Renal cortex interstitium (tissue), 11 donors: ENCODE measurements at regions not wholly inside any gene's neighbourhood (a gene's known extent, or its start where the extent isn't known, plus 50 kb on each side); places are given as distances from the start of the nearest gene placed in this dataset.

Source experiments
- DNase-seq, 11 donors: peaks; one replicate each; pipeline ENCODE4 v3.0.0-alpha.2; 2013; ENCODE audit warnings: low read depth in 9 of 11, low spot score in 4 of 11; ENCODE audit errors: extremely low read depth in 1 of 11

- DNase-seq, result peak in 1 of 11 donors; percentile 3
These were observed 1065.1 kb downstream of the SLITRK1 start for GRCh38 chr13:82817133-82817532.

- no peak for DNase-seq
These were observed 1066.5 kb downstream of the SLITRK1 start for GRCh38 chr13:82815791-82816190.

- DNase-seq, result no peak
These were observed 1078.9 kb downstream of the SLITRK1 start for GRCh38 chr13:82803341-82803740.

- no peak for DNase-seq
These were observed 1079.7 kb downstream of the SLITRK1 start for GRCh38 chr13:82802528-82802927.

GRCh38 chr13:82800391-82800790 lies 1081.9 kb downstream of the SLITRK1 start:
- no peak for DNase-seq

GRCh38 chr13:82797876-82798275 lies 1084.4 kb downstream of the SLITRK1 start:
- DNase-seq, result no peak

- DNase-seq, result no peak
These were observed 1091.2 kb downstream of the SLITRK1 start for GRCh38 chr13:82791035-82791434.

- peak in 9 of 11 donors; percentile 4 to 16 (median 10) for DNase-seq
These were observed 1109.5 kb downstream of the SLITRK1 start for GRCh38 chr13:82772816-82773215.

GRCh38 chr13:82766732-82767321 lies 1115.4 kb downstream of the SLITRK1 start:
- no peak for DNase-seq

- DNase-seq, result no peak
These were observed 1124.2 kb downstream of the SLITRK1 start for GRCh38 chr13:82758044-82758443.

GRCh38 chr13:82751206-82751605 lies 1131.1 kb downstream of the SLITRK1 start:
- no peak for DNase-seq

- DNase-seq, result no peak
These were observed 1132.7 kb downstream of the SLITRK1 start for GRCh38 chr13:82749551-82749950.

GRCh38 chr13:82747958-82748357 lies 1134.3 kb downstream of the SLITRK1 start:
- no peak for DNase-seq

- no peak for DNase-seq
These were observed 1135.0 kb downstream of the SLITRK1 start for GRCh38 chr13:82747291-82747690.

GRCh38 chr13:82740442-82740841 lies 1141.8 kb downstream of the SLITRK1 start:
- no peak for DNase-seq

- DNase-seq, result no peak
These were observed 1142.4 kb downstream of the SLITRK1 start for GRCh38 chr13:82739881-82740280.

GRCh38 chr13:82729401-82729800 lies 1152.9 kb downstream of the SLITRK1 start:
- no peak for DNase-seq

GRCh38 chr13:82720986-82721385 lies 1161.3 kb downstream of the SLITRK1 start:
- DNase-seq, result no peak

- no peak for DNase-seq
These were observed 1162.3 kb downstream of the SLITRK1 start for GRCh38 chr13:82719987-82720386.

- DNase-seq, result no peak
These were observed 1165.0 kb downstream of the SLITRK1 start for GRCh38 chr13:82717249-82717648.

- no peak for DNase-seq
These were observed 1168.4 kb downstream of the SLITRK1 start for GRCh38 chr13:82713687-82714405.
